Testis (tissue), 2 donors: ENCODE measurements at regions not wholly inside any gene's neighbourhood (a gene's known extent, or its start where the extent isn't known, plus 50 kb on each side); places are given as distances from the start of the nearest gene placed in this dataset.

Experiments
- DNase-seq: peaks from one replicate; pipeline ENCODE4 v3.0.0-alpha.2; 2019
- H3K27ac ChIP-seq, 2 donors: fragments of 200-600 bp; sonication (generic); one replicate each; pipeline ENCODE4 v1.5.1; 2019
- H3K27me3 ChIP-seq: fragments of 200-600 bp; sonication (generic); one replicate; pipeline ENCODE4 v1.5.1; 2019
- H3K36me3 ChIP-seq: fragments of 200-600 bp; sonication (generic); one replicate; pipeline ENCODE4 v1.5.1; 2017; ENCODE audit warnings: low read depth; ENCODE audit errors: missing control alignments
- H3K4me1 ChIP-seq: fragments of 200-600 bp; sonication (generic); one replicate; pipeline ENCODE4 v1.5.1; 2019
- H3K4me3 ChIP-seq, 2 donors: fragments of 200-600 bp; sonication (generic); one replicate each; pipeline ENCODE4 v1.5.1; 2017 to 2019
- H3K9me3 ChIP-seq: fragments of 200-600 bp; sonication (generic); one replicate; pipeline ENCODE4 v1.5.1; 2017
- CTCF ChIP-seq, 3 experiments: fragments of 450-650 bp in 2 of 3; fragments of 200-600 bp in 1 of 3; sonication (generic) in 1 of 3; IDR thresholded peaks; one replicate each; pipeline ENCODE4 v1.5.1; 2016 to 2019; ENCODE audit warnings: antibody characterized with exemption in 3 of 3, mild to moderate bottlenecking in 2 of 3, moderate library complexity in 1 of 3
- POLR2A ChIP-seq: fragments of 450-650 bp; IDR thresholded peaks from one replicate; pipeline ENCODE4 v1.6.1; 2017; ENCODE audit warnings: antibody characterized with exemption, mild to moderate bottlenecking, moderate library complexity
- WGBS, 2 donors: methylation state at CpG; one replicate each; pipeline ENCODE4 v1.1.5; 2018; 5-methylcytosine and 5-hydroxymethylcytosine counted together
- intact Hi-C: fragments of 100-400 bp; cut with DNase I; formaldehyde crosslinking; loops from one replicate; pipeline ENCODE4 v1.15.1; 2023; ENCODE audit warnings: low total_unique reads

- WGBS, 2 donors, result 35 to 38% methylated on average over 14 to 17 of the region's 17 CpGs
- Histone ChIP-seq H3K27me3 (no peaks in the 10 kb centered on the region), H3K36me3 (no peaks in the 10 kb centered on the region), H3K4me1 (no peaks in the 10 kb centered on the region), H3K4me3 (peak overlapping the region in 1 of 2 donors; percentile 8), H3K27ac (no peak overlapping the region), H3K9me3 (no peaks in the 10 kb centered on the region)
- intact Hi-C loops, result no loop called here
- peak; percentile 45 for DNase-seq
- TF ChIP-seq POLR2A (no peak), CTCF (IDR thresholded peaks at IDR 0.05) (no peak)
These were observed 196.2 kb downstream of the SNCA start for GRCh38 chr4:89640620-89641366.

GRCh38 chr4:89639395-89639794 lies 197.6 kb downstream of the SNCA start:
- H3K9me3 ChIP-seq, result no peaks in the 10 kb centered on the region
- no peaks in the 10 kb centered on the region for H3K4me1 ChIP-seq
- intact Hi-C loops, result no loop called here
- H3K27me3 ChIP-seq, result no peaks in the 10 kb centered on the region
- H3K36me3 ChIP-seq, result no peaks in the 10 kb centered on the region
- TF ChIP-seq CTCF (IDR thresholded peaks at IDR 0.05), result no peak
- TF ChIP-seq POLR2A, result no peak
- H3K27ac ChIP-seq, result no peak overlapping the region
- WGBS, 2 donors, result 70 to 81% methylated on average over 2 of the region's 2 CpGs
- no peak for DNase-seq
- no peak overlapping the region for H3K4me3 ChIP-seq

GRCh38 chr4:89625599-89626293 lies 211.2 kb downstream of the SNCA start:
- intact Hi-C loops, result no loop called here
- TF ChIP-seq CTCF (IDR thresholded peaks at IDR 0.05) (no peak), POLR2A (no peak)
- no peaks in the 10 kb centered on the region for H3K4me1 ChIP-seq
- H3K36me3 ChIP-seq, result no peaks in the 10 kb centered on the region
- WGBS, 2 donors, result 56 to 64% methylated on average over 1 of the region's 1 CpG
- H3K27me3 ChIP-seq, result no peaks in the 10 kb centered on the region
- H3K4me3 ChIP-seq, result no peak overlapping the region
- H3K27ac ChIP-seq, result no peak overlapping the region
- no peak for DNase-seq
- H3K9me3 ChIP-seq, result no peaks in the 10 kb centered on the region

GRCh38 chr4:89619206-89619962 lies 217.6 kb downstream of the SNCA start:
- WGBS, 2 donors, result 28 to 71% methylated on average over 1 of the region's 1 CpG
- DNase-seq, result no peak

More at GRCh38 chr4:89619206-89619962, 217.6 kb downstream of the SNCA start:
- Histone ChIP-seq H3K27ac (no peak overlapping the region), H3K4me1 (no peaks in the 10 kb centered on the region), H3K27me3 (no peaks in the 10 kb centered on the region), H3K4me3 (no peak overlapping the region), H3K9me3 (no peaks in the 10 kb centered on the region), H3K36me3 (no peaks in the 10 kb centered on the region)
- no peak for TF ChIP-seq POLR2A
- TF ChIP-seq CTCF (IDR thresholded peaks at IDR 0.05), result no peak
- intact Hi-C loops, result no loop called here
